ENCODE measurements at regions not wholly inside any gene's neighbourhood (a gene's known extent, or its start where the extent isn't known, plus 50 kb on each side); places are given as distances from the start of the nearest gene placed in this dataset.

- H3K27ac Mint-ChIP-seq, result no peak overlapping the region
- H3K36me3 Mint-ChIP-seq, result no peaks in the 10 kb centered on the region
- DNase-seq (ENCODE audit: low spot score in 2 of 2) (no peak), ATAC-seq (no peak)
- H3K9me3 Mint-ChIP-seq, result no peaks in the 10 kb centered on the region
These were observed 423.0 kb upstream of the CNKSR2 start for GRCh38 chrX:20951016-20951810.

- Mint-ChIP-seq H3K9me3 (no peaks in the 10 kb centered on the region), H3K27ac (no peak overlapping the region), H3K36me3 (no peaks in the 10 kb centered on the region)
- ATAC-seq (no peak), DNase-seq (ENCODE audit: low spot score in 2 of 2) (no peak)
These were observed 426.8 kb upstream of the CNKSR2 start for GRCh38 chrX:20947411-20947912.

GRCh38 chrX:20913760-20914159 is 460.5 kb upstream of the CNKSR2 start:
- Mint-ChIP-seq H3K36me3 (no peaks in the 10 kb centered on the region), H3K27ac (no peak overlapping the region), H3K9me3 (peaks cover 0 to 5% of the 10 kb centered on the region in 2 donors)
- ATAC-seq (no peak), DNase-seq (ENCODE audit: low spot score in 2 of 2) (peak in 1 of 2 donors; percentile 2)

- ATAC-seq (no peak), DNase-seq (ENCODE audit: low spot score in 2 of 2) (no peak)
- H3K36me3 Mint-ChIP-seq, result no peaks in the 10 kb centered on the region
- peaks cover 0 to 5% of the 10 kb centered on the region in 2 donors for H3K9me3 Mint-ChIP-seq
- H3K27ac Mint-ChIP-seq, result no peak overlapping the region
These were observed 467.6 kb upstream of the CNKSR2 start for GRCh38 chrX:20906571-20906970.

GRCh38 chrX:20884565-20884964 is 489.7 kb upstream of the CNKSR2 start:
- Mint-ChIP-seq H3K27ac (no peak overlapping the region), H3K9me3 (no peaks in the 10 kb centered on the region), H3K36me3 (no peaks in the 10 kb centered on the region)
- DNase-seq (ENCODE audit: low spot score in 2 of 2) (no peak), ATAC-seq (no peak)

- ATAC-seq (no peak), DNase-seq (ENCODE audit: low spot score in 2 of 2) (no peak)
- peaks cover 4 to 6% of the 10 kb centered on the region in 2 donors for H3K9me3 Mint-ChIP-seq
- no peak overlapping the region for H3K27ac Mint-ChIP-seq
- peaks cover 0 to 5% of the 10 kb centered on the region in 2 donors for H3K36me3 Mint-ChIP-seq
These were observed 510.6 kb upstream of the CNKSR2 start for GRCh38 chrX:20863649-20864048.

GRCh38 chrX:20861113-20861512 is 513.1 kb upstream of the CNKSR2 start:
- ATAC-seq (no peak), DNase-seq (ENCODE audit: low spot score in 2 of 2) (no peak)
- peaks cover 4 to 6% of the 10 kb centered on the region in 2 donors for H3K9me3 Mint-ChIP-seq
- no peak overlapping the region for H3K27ac Mint-ChIP-seq
- peaks cover 0 to 5% of the 10 kb centered on the region in 2 donors for H3K36me3 Mint-ChIP-seq

- H3K27ac Mint-ChIP-seq, result no peak overlapping the region
- ATAC-seq, result no peak
- H3K36me3 Mint-ChIP-seq, result peaks cover 0 to 5% of the 10 kb centered on the region in 2 donors
- H3K9me3 Mint-ChIP-seq, result peaks cover 4 to 6% of the 10 kb centered on the region in 2 donors
- DNase-seq (ENCODE audit: low spot score in 2 of 2), result no peak
These were observed 516.5 kb upstream of the CNKSR2 start for GRCh38 chrX:20857746-20858145.

- Mint-ChIP-seq H3K9me3 (no peaks in the 10 kb centered on the region), H3K36me3 (no peaks in the 10 kb centered on the region), H3K27ac (no peak overlapping the region)
- DNase-seq (ENCODE audit: low spot score in 2 of 2), result no peak
- no peak for ATAC-seq
These were observed 535.7 kb upstream of the CNKSR2 start for GRCh38 chrX:20838477-20838876.

GRCh38 chrX:20829665-20830491 is 544.3 kb upstream of the CNKSR2 start:
- no peak for DNase-seq (ENCODE audit: low spot score in 2 of 2)
- Mint-ChIP-seq H3K27ac (no peak overlapping the region), H3K36me3 (no peaks in the 10 kb centered on the region), H3K9me3 (no peaks in the 10 kb centered on the region)
- no peak for ATAC-seq

- Mint-ChIP-seq H3K27ac (no peak overlapping the region), H3K36me3 (no peaks in the 10 kb centered on the region), H3K9me3 (no peaks in the 10 kb centered on the region)
- ATAC-seq (no peak), DNase-seq (ENCODE audit: low spot score in 2 of 2) (no peak)
These were observed 548.2 kb upstream of the CNKSR2 start for GRCh38 chrX:20825984-20826383.

- no peak overlapping the region for H3K27ac Mint-ChIP-seq
- ATAC-seq (no peak), DNase-seq (ENCODE audit: low spot score in 2 of 2) (no peak)
- no peaks in the 10 kb centered on the region for H3K36me3 Mint-ChIP-seq
- H3K9me3 Mint-ChIP-seq, result peaks cover 0 to 2% of the 10 kb centered on the region in 2 donors
These were observed 537.3 kb upstream of the RPS6KA3 start for GRCh38 chrX:20803971-20804370.

GRCh38 chrX:20802036-20802435 is 535.3 kb upstream of the RPS6KA3 start:
- DNase-seq (ENCODE audit: low spot score in 2 of 2) (no peak), ATAC-seq (no peak)
- Mint-ChIP-seq H3K27ac (no peak overlapping the region), H3K36me3 (no peaks in the 10 kb centered on the region), H3K9me3 (peaks cover 0 to 4% of the 10 kb centered on the region in 2 donors)

- DNase-seq (ENCODE audit: low spot score in 2 of 2), result no peak
- H3K36me3 Mint-ChIP-seq, result no peaks in the 10 kb centered on the region
- peaks cover 0 to 4% of the 10 kb centered on the region in 2 donors for H3K9me3 Mint-ChIP-seq
- H3K27ac Mint-ChIP-seq, result no peak overlapping the region
- no peak for ATAC-seq
These were observed 529.7 kb upstream of the RPS6KA3 start for GRCh38 chrX:20796450-20796849.

GRCh38 chrX:20789103-20789502 is 522.4 kb upstream of the RPS6KA3 start:
- no peaks in the 10 kb centered on the region for H3K9me3 Mint-ChIP-seq
- no peak overlapping the region for H3K27ac Mint-ChIP-seq
- ATAC-seq (no peak), DNase-seq (ENCODE audit: low spot score in 2 of 2) (no peak)
- no peaks in the 10 kb centered on the region for H3K36me3 Mint-ChIP-seq

- peaks cover 3 to 4% of the 10 kb centered on the region in 2 donors for H3K9me3 Mint-ChIP-seq
- no peaks in the 10 kb centered on the region for H3K36me3 Mint-ChIP-seq
- no peak for DNase-seq (ENCODE audit: low spot score in 2 of 2)
- no peak for ATAC-seq
- H3K27ac Mint-ChIP-seq, result no peak overlapping the region
These were observed 500.6 kb upstream of the RPS6KA3 start for GRCh38 chrX:20767346-20767745.

- Mint-ChIP-seq H3K36me3 (no peaks in the 10 kb centered on the region), H3K9me3 (no peaks in the 10 kb centered on the region), H3K27ac (no peak overlapping the region)
- DNase-seq (ENCODE audit: low spot score in 2 of 2), result no peak
- no peak for ATAC-seq
These were observed 489.9 kb upstream of the RPS6KA3 start for GRCh38 chrX:20756585-20756984.
